Uterus (tissue), 2 donors: ENCODE measurements at regions not wholly inside any gene's neighbourhood (a gene's known extent, or its start where the extent isn't known, plus 50 kb on each side); places are given as distances from the start of the nearest gene placed in this dataset.

Experiments used
- POLR2A ChIP-seq, 2 donors: fragments of 450-650 bp; IDR thresholded peaks; one replicate each; pipeline ENCODE4 v1.6.1; 2016; ENCODE audit warnings: antibody characterized with exemption in 2 of 2, mild to moderate bottlenecking in 1 of 2, moderate library complexity in 1 of 2
- TF ChIP-seq, protein P1 (sequence below), 4 experiments: fragments of 200-600 bp in 2 of 4; fragments of 450-650 bp in 2 of 4; sonication (generic) in 2 of 4; IDR thresholded peaks; one replicate each; pipeline ENCODE4 v1.5.1; 2016 to 2019; ENCODE audit warnings: antibody characterized with exemption in 4 of 4, mild to moderate bottlenecking in 2 of 4, moderate library complexity in 1 of 4

GRCh38 chr3:113125951-113126350 is 85.4 kb upstream of the BOC start:
- TF ChIP-seq, protein P1, sequence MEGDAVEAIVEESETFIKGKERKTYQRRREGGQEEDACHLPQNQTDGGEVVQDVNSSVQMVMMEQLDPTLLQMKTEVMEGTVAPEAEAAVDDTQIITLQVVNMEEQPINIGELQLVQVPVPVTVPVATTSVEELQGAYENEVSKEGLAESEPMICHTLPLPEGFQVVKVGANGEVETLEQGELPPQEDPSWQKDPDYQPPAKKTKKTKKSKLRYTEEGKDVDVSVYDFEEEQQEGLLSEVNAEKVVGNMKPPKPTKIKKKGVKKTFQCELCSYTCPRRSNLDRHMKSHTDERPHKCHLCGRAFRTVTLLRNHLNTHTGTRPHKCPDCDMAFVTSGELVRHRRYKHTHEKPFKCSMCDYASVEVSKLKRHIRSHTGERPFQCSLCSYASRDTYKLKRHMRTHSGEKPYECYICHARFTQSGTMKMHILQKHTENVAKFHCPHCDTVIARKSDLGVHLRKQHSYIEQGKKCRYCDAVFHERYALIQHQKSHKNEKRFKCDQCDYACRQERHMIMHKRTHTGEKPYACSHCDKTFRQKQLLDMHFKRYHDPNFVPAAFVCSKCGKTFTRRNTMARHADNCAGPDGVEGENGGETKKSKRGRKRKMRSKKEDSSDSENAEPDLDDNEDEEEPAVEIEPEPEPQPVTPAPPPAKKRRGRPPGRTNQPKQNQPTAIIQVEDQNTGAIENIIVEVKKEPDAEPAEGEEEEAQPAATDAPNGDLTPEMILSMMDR (IDR thresholded peaks at IDR 0.05) = no peak
- no peak for TF ChIP-seq POLR2A (IDR thresholded peaks at IDR 0.05)
